ENCODE measurements at regions not wholly inside any gene's neighbourhood (a gene's known extent, or its start where the extent isn't known, plus 50 kb on each side); places are given as distances from the start of the nearest gene placed in this dataset.

- TF ChIP-seq CTCF (conservative IDR thresholded peaks at IDR 0.05; ENCODE audit: low read depth, low read length) = no peak
- TF ChIP-seq EZH2phosphoT487 (IDR thresholded peaks at IDR 0.05; ENCODE audit: borderline replicate concordance, low read length) = no peak
- no peak for TF ChIP-seq EZH2 (IDR thresholded peaks at IDR 0.05; ENCODE audit: low read length, unreplicated experiment)
These were observed 329.8 kb upstream of the IRX4 start for GRCh38 chr5:2212481-2212880.
